ENCODE measurements at regions not wholly inside any gene's neighbourhood (a gene's known extent, or its start where the extent isn't known, plus 50 kb on each side); places are given as distances from the start of the nearest gene placed in this dataset.

GRCh38 chr4:173703021-173703420 is 173.0 kb upstream of the HAND2 start:
- H3K27me3 ChIP-seq (ENCODE audit: insufficient read depth, low read length): no peaks in the 10 kb centered on the region
- no peaks in the 10 kb centered on the region for H3K79me1 ChIP-seq (ENCODE audit: insufficient read depth, low read depth, low read length, poor library complexity, severe bottlenecking)
- H3K4me2 ChIP-seq (ENCODE audit: insufficient read depth, insufficient read length, low read length): no peak overlapping the region
- H2BK120ac ChIP-seq (ENCODE audit: low read depth, low read length, poor library complexity, severe bottlenecking): no peak overlapping the region
- H4K8ac ChIP-seq (replicated peaks; ENCODE audit: insufficient read length, low read depth, low read length): no peak overlapping the region
- Mint-ChIP-seq H3K4me3 (no peak overlapping the region), H3K4me1 (peaks cover 0 to 4% of the 10 kb centered on the region in 2 experiments; a peak in 1 of 4 replicates), H3K9me3 (no peaks in the 10 kb centered on the region), H3K27me3 (ENCODE audit: low read depth) (no peaks in the 10 kb centered on the region; the same call in 1 of the 2 replicates), H3K36me3 (ENCODE audit: insufficient read depth in 1 of 3, low read depth in 3 of 3) (no peaks in the 10 kb centered on the region), H3K27ac (no peak overlapping the region)
- no peak overlapping the region for H3K4ac ChIP-seq (ENCODE audit: low read depth, low read length)
- no peaks in the 10 kb centered on the region for H3K4me1 ChIP-seq (ENCODE audit: insufficient read depth, low read length)
- no peak overlapping the region for H3T11ph ChIP-seq (ENCODE audit: low read length)
- H2BK15ac ChIP-seq (ENCODE audit: low read depth, low read length): no peak overlapping the region
- H4K20me1 ChIP-seq (ENCODE audit: control insufficient read depth, insufficient read depth, insufficient read length): no peaks in the 10 kb centered on the region
- no peak overlapping the region for H3K56ac ChIP-seq (ENCODE audit: insufficient read length, low read depth, low read length)
- H2BK5ac ChIP-seq (ENCODE audit: insufficient read length, low read length): no peak overlapping the region
- no peak overlapping the region for H3K14ac ChIP-seq (ENCODE audit: insufficient read depth, low read length)
- H4K91ac ChIP-seq (ENCODE audit: insufficient read length, low read depth, low read length): no peak overlapping the region
- no peak overlapping the region for H4K5ac ChIP-seq (ENCODE audit: insufficient read length, low read depth, low read length)
- H2AK5ac ChIP-seq (ENCODE audit: insufficient read length, low read length): no peak overlapping the region
- H3K23ac ChIP-seq (ENCODE audit: insufficient read length, low read depth, low read length): no peak overlapping the region
- no peak for DNase-seq
- no peak overlapping the region for H2AFZ ChIP-seq (ENCODE audit: low read length)
- no peaks in the 10 kb centered on the region for H3K23me2 ChIP-seq (ENCODE audit: insufficient read length, low read depth, low read length, poor library complexity, severe bottlenecking)
- no peak overlapping the region for H2BK20ac ChIP-seq (ENCODE audit: low read depth, low read length, poor library complexity, severe bottlenecking)
- H3K79me2 ChIP-seq (ENCODE audit: insufficient read depth, low read length): no peaks in the 10 kb centered on the region
- no peak overlapping the region for H3K27ac ChIP-seq (ENCODE audit: insufficient read length, low read depth, low read length)
- no peak for TF ChIP-seq CTCF (conservative IDR thresholded peaks at IDR 0.05)
- no peak overlapping the region for H3K9ac ChIP-seq (ENCODE audit: extremely low read depth, insufficient read length, low read length)
- WGBS (ENCODE audit: extremely low coverage, insufficient read length, low lambda C conversion rate): no CpG with 5 or more reads among the region's 4 CpGs
- H2BK12ac ChIP-seq (ENCODE audit: insufficient read length, low read depth, low read length): no peak overlapping the region
- no peaks in the 10 kb centered on the region for H3K9me3 ChIP-seq (ENCODE audit: control insufficient read depth, low read depth, low read length)
- no peak overlapping the region for H3K18ac ChIP-seq (ENCODE audit: insufficient read length, low read depth, low read length)
